GM18508 (cell line): ENCODE measurements at regions not wholly inside any gene's neighbourhood (a gene's known extent, or its start where the extent isn't known, plus 50 kb on each side); places are given as distances from the start of the nearest gene placed in this dataset.

Experiments used
- ATAC-seq: cut with Tn5 transposase; IDR thresholded peaks from one replicate; pipeline ENCODE4 v1.9.1; 2021; ENCODE audit warnings: moderate number of reproducible peaks; ENCODE audit not compliant: insufficient read depth, unreplicated experiment

- ATAC-seq: no peak
Measured at GRCh38 chr5:15447209-15447608, 52.8 kb upstream of the FBXL7 start.

- ATAC-seq: no peak
Measured at GRCh38 chr5:15446552-15446951, 53.4 kb upstream of the FBXL7 start.

- ATAC-seq: no peak
Measured at GRCh38 chr5:15442193-15442570, 57.8 kb upstream of the FBXL7 start.

GRCh38 chr5:15441433-15442192, 58.4 kb upstream of the FBXL7 start:
- no peak for ATAC-seq

GRCh38 chr5:15440434-15440833, 59.5 kb upstream of the FBXL7 start:
- no peak for ATAC-seq

- no peak for ATAC-seq
Measured at GRCh38 chr5:15439801-15440200, 60.2 kb upstream of the FBXL7 start.

GRCh38 chr5:15433709-15434108, 66.3 kb upstream of the FBXL7 start:
- ATAC-seq: no peak

GRCh38 chr5:15431923-15432322, 68.1 kb upstream of the FBXL7 start:
- ATAC-seq: no peak

- ATAC-seq: no peak
Measured at GRCh38 chr5:15425766-15426165, 74.2 kb upstream of the FBXL7 start.

- ATAC-seq: no peak
Measured at GRCh38 chr5:15424769-15425168, 75.2 kb upstream of the FBXL7 start.

GRCh38 chr5:15421921-15422412, 78.0 kb upstream of the FBXL7 start:
- no peak for ATAC-seq

GRCh38 chr5:15421381-15421780, 78.6 kb upstream of the FBXL7 start:
- no peak for ATAC-seq

GRCh38 chr5:15420201-15420600, 79.8 kb upstream of the FBXL7 start:
- no peak for ATAC-seq

- no peak for ATAC-seq
Measured at GRCh38 chr5:15417156-15417555, 82.8 kb upstream of the FBXL7 start.

- ATAC-seq: no peak
Measured at GRCh38 chr5:15406478-15406877, 93.5 kb upstream of the FBXL7 start.

GRCh38 chr5:15393146-15393545, 106.8 kb upstream of the FBXL7 start:
- ATAC-seq: no peak

- ATAC-seq: no peak
Measured at GRCh38 chr5:15391704-15392397, 108.1 kb upstream of the FBXL7 start.

- ATAC-seq: no peak
Measured at GRCh38 chr5:15388866-15389265, 111.1 kb upstream of the FBXL7 start.

- ATAC-seq: no peak
Measured at GRCh38 chr5:15387931-15388524, 112.0 kb upstream of the FBXL7 start.

GRCh38 chr5:15386122-15386521, 113.9 kb upstream of the FBXL7 start:
- ATAC-seq: no peak

- ATAC-seq: no peak
Measured at GRCh38 chr5:15385553-15385952, 114.4 kb upstream of the FBXL7 start.
